HG03103 (cell line): ENCODE measurements at regions not wholly inside any gene's neighbourhood (a gene's known extent, or its start where the extent isn't known, plus 50 kb on each side); places are given as distances from the start of the nearest gene placed in this dataset.

ENCODE experiments used
- ATAC-seq: cut with Tn5 transposase; IDR thresholded peaks from one replicate; pipeline ENCODE4 v1.9.1; 2021; ENCODE audit warnings: low read depth; ENCODE audit not compliant: unreplicated experiment

DNA sequence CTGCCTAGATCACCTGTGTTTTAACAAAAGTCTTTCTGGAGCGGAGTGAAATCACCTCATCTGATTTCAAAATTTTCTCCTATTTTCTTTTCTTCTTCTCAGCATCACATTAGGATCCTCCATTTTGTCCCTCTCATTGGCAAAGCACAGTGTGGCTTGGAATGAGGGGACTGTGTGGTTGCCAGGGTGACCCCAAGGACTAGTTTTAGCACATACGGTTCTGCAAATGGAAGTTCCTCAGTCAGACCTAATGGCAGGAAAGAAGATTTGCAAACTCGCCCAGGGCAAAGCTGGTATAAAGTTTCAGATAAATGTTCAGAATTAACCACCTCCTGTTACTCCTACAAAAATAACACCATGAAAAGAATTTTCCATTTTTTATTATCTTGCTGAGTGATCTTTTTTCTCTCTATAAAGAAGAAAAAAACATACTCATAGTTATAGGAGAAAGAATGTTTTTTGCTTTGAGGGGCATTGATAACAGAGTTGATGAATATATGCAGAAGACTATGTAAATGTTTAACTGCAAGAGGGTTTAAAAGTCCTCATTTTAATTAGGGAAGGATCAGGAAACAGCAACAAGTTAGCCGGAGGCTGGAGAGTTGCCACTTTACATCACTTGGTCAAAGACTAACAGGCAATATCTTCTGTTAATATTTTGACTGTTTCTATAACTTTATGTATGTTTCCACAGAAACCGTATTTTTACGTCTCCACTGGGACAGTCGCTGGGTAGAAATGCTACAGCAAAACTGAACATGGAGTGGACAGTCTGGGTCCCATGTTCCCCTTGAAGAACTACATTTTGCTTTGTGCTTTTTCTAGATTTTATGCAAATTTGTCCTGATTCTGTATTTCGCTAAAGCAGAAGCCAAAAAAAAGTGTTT is 257.8 kb downstream of the NR2F1-AS1 start:
- no peak for ATAC-seq

DNA sequence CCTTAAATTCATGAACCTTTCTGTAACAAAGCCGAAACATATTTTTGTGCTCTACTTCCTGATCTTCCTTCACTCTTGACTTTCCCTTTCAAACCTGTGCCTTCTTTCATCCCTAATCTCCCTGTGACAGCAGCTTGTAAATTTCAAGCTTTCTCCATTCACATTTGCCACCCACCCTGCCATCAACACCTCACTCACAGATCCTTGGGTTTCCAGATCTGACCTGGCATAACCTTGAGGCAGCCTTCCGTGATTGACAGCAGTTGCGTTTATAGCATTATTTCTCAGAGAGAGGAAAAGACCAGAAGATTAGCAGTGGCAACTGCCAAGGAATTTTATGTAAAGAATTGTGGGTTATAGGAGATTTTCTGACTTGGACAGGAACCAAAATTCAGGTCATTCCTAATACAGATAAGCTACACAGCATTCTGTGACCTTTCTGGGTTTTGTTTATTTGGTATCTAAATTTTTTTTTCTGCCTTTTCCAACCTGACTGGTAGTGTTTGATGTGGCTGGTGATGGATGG is 260.0 kb downstream of the NR2F1-AS1 start:
- ATAC-seq: no peak

DNA sequence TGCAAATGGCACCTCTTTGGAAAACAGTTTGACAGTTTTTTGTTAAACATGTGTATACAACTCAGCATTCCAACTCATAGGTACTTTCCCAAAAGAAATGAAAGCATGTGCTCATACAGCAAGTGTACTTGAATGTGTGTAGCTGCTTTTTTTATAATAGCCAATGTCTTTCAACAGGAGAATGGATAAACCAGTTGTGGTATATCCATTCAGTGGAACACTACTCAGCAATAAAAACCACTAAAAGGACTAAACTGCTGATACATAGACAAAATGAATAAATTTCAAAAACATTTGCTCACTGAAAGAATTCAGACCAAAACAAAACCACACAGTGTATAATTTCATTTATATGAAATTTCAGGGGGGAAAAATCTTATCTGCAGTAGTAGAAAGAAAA is 267.3 kb downstream of the NR2F1-AS1 start:
- ATAC-seq: no peak

DNA sequence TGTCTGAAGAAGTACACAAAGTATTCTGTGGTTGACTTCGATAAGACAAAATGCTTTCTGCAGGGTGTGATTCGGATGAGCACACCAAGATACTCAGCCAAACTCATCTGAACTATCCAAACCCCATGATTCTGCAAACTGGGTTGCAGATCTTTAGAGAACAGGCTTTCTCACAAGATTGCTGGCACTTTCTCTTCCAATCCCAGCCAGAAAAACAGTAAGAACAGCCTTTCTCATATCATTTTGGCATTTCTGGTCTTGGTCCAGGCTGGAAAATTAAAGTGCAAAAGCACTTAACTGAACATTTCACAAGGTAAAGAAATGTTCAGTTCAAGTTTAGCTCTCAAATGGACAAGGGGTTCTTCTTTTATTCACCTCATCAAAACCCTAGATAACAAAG is 269.1 kb downstream of the NR2F1-AS1 start:
- no peak for ATAC-seq

DNA sequence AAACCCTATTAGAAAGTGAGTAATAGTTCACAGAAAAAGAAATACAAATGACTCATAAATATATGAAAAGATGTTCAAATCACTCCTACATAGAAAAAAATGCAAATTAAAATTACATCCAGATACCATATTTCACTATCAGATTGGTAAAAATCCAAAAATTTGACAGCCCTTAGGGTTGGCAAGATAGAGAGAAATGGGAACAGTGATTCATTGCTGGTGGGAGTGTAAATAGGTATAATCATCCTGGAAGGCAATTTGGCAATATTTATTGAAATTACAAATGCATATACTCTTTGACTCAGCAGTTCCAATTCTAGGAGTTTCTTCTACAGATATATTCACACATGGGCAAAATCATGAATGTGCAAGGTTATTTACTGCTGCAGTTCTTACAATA is 273.5 kb downstream of the NR2F1-AS1 start:
- ATAC-seq: no peak

DNA sequence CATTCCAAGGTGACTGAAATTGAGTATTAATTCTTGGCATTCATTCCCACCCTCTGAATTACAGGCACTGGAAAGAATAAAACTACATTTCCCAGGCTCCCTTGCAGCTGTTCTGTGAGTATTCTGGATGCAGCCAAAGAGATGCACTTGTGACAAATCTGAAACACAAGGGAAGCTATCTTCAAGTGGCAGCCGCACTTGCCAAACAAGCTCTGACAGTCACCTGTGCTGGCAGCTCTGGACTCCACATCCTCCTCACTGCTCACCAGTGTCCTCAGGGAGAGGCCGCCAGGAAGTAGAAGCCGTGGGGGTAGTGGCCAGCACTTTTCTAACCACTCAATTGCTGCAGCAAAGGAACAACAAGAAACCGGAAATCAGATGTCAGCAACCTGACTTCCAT is 275.0 kb downstream of the NR2F1-AS1 start:
- no peak for ATAC-seq

DNA sequence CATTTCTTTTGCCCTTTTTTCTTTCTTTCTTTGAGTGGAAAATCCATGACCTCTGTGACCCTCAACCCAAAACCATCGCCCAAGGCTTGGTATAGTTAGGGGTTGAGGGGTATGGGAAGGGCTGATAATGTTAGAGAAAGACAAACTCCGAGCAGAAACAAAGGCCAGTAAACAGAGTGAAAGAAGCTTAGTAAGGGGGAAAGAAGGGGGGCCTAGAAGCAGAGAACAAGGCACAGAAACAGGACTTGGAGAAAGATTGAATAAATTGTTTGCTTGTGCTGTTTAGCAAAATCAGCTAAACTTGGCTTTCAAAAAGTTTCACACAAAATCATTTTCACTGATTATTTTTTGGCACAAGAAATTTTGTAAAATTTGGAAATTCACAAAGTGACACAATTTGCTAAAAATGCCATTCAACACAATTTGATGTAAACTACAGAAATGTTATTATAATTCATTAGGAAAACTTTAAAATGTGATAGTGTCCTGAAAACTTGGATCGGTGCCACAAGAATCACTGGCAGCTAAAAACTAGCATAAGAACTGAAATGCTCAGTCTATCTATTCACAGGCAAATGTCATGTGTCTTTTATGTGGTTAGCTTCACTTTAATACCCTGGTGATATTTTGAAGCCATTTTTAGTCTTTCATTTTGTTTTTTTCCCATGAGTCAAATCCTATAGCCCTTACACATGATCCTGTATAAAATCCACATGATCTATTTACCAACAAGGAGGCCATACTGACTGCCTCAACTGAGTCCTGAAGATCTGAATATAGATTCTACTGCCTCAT is 276.4 kb downstream of the NR2F1-AS1 start:
- ATAC-seq: no peak

DNA sequence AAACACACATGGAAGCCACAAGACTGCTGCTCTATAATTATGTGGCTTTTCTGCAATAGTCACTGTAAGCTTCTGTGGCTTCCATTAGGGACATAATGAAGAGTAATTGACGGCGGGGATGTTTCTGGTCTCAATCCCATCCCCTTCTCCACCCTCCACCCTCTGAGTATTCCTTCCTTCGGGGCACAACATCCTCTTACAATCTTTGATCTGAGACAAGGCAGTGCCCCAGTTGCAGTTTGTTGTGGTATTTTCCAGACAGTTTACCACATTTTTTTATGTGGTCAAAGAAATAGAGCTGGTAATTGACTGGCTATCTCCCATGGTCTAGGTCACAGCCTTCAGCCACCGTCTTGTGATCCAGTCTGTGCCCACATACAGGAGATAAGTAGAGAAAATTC is 277.7 kb downstream of the NR2F1-AS1 start:
- ATAC-seq: no peak

DNA sequence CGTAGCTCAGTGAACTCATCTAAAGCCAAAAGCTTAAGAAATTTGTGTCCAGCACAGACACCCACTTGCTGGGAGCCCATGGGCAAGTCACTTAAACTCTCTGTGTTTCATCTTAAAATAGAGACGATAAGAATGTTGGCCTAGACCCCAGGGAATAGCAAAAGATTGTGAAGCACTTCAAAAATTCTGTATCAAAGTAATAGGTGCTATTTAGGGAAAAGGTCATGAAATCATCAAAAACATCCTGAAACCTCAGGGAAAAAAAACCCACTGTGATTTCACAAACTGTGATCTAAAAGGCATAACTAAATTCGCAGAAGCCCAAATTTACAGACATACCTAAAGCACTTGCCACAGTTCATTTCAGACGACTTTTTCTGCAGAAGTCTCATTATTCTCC is 278.3 kb downstream of the NR2F1-AS1 start:
- no peak for ATAC-seq

DNA sequence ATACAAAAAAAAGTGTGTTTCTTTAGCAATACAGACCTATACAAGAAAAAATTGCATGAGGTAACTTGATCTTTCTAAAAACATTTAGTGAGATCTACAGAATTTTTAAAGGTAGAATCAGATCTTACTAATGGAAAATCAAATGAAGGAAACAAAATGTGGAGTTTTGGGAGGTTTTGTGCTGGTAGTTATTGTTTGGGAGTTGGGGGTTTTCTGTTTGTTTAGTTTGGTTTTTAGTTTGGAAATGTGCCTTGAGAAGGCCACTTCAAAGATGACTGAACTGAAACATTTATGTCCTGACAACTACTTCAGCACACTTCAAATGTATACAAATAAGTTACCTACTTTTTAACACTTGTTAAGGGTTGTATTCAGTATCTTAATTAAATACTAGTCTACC is 280.1 kb downstream of the NR2F1-AS1 start:
- no peak for ATAC-seq

DNA sequence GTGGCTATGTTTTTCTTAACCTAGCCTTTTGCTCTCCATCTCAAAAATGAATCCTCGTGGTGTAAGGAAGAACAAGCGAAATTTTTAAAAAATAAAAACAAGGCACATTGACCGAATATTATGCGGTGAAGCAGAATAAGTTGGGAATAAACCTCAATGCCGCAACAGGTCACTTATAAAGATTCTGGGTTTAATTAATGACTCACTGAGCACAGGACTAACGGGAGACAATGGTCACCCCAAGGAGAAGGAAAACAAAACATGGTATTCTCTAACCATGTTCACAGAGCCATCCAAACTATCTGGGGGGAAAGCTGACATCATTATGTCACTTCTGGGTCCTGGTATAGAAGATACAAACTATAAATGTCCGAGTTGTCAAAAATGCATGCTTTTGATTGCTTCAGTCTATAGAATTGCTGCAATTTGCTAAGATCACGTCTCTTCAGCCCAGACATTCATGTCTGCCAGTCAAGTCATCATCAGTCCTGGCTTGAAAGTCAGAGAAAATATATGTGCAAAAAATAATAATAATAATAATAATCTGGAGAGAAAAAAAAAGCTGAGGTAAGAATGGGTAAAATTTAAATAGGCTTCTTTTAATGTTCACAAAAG is 280.6 kb downstream of the NR2F1-AS1 start:
- no peak for ATAC-seq

DNA sequence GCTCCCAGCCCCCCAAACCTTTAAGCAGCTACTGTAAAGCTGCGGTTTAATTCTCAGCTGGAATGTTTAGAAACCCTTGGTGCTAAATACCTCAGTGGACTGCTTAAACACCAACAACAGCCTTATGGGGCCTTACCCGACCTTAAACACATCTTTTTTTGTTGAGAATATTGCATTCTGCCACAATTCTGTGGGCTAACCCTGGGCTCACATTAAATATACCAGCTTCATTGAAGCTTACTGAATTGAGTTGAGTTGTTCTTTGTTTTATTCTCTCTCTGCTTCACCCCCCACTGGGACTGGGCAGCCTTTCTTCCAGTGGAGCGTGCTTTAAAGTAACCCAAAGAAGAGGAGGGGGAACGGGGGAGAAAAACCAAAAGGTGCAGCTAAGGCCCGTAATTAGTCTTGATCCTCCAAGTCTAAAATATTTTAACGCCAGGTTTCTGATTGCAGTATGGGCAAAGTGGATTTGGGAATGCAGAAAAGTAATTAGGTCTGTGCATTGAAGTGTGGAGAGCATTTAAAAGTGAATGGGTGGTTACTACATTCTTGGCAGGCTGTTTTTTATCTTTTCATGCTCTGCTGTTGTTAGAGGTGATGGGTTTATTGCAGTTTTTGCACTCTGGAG is 281.2 kb downstream of the NR2F1-AS1 start:
- ATAC-seq: no peak

DNA sequence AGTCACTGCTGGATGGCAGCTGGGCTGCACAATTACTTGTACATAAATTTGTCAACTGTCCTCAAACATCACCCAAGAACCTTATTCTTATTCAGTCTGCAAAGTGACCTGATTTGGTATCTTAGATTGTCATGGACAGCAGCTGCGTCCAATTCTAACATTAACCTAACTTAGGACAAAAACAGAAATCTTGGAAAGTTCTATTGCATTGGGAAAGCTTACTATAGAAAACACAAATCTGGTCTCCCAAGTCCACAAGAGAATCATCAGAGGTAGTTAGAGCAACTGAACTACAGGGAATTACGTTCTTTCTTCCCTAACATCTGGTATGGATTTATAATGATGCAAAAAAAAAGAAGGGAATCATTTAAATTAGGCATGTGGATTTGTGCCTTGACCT is 283.9 kb downstream of the NR2F1-AS1 start:
- no peak for ATAC-seq

DNA sequence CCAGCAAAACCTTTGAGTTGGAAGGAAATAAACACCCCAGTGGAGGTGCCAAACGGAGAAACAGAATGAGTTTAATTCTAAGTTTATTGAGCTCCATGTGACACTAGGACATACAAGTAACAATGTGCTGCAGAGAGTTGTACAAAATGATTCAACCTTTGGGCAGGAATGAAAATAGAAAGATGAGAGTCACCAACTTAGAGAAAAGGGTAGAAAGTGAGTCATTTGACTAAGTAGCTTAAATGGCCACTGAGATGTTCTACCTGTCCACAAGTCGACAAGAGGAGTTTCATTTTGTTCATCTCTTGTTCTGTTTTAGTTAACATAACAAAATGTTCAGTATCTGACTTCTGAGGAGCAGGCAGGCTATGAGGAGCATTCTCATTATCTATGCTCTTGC is 284.7 kb downstream of the NR2F1-AS1 start:
- no peak for ATAC-seq

DNA sequence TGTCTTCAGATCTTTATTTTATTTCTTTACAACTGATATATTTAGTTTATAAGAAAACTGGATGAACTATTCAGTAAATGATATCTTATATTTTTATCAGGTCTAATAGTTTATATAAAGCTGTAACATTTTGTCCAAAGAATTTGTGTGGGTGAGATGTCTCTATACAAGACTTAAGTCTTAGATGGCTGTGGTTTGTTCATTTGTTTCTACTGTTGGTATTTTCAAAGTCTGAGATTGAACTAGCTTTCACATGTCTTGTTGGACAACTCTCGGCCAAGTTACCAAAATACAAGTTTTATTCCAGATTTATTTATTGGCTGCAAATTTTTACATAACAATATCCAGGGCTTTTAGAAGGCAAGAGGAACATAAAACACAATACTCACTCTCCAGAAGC is 286.0 kb downstream of the NR2F1-AS1 start:
- no peak for ATAC-seq

DNA sequence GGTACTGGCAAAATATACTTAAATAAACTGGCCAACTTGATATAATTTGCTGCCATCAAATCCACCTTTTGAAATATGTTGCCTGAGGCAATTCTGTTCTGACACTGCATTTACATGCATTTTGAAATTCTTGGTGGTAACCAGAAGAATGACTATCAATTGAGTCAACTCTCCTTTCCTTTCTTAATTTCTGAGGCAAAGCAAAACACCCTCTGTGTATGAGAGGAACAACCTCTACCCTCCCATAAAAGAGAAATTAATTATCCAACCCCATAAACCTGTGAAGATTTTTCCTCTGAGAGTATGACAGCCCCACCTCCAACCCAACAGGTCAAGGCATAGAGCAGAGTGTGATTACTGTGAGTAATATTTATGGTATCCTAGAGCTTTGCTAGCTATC is 286.8 kb downstream of the NR2F1-AS1 start:
- no peak for ATAC-seq

DNA sequence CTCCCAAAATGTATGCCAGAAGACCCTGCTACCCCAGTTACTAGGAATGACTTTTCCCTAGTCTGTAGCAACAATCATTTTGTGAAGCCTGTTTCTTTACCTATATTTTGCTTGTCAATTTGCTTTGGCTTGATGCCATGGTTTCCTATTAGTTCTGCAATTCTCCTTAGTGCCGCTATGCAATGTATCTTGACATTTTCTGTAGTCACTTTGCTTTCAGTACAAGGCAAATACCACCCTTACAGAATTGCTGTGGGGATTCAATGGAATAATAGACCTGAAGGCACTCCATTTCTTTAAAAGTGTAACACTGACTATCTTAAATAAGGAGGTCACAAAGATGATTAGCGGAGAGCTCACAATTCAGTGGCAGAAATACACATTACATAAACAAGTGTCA is 291.1 kb downstream of the NR2F1-AS1 start:
- no peak for ATAC-seq

DNA sequence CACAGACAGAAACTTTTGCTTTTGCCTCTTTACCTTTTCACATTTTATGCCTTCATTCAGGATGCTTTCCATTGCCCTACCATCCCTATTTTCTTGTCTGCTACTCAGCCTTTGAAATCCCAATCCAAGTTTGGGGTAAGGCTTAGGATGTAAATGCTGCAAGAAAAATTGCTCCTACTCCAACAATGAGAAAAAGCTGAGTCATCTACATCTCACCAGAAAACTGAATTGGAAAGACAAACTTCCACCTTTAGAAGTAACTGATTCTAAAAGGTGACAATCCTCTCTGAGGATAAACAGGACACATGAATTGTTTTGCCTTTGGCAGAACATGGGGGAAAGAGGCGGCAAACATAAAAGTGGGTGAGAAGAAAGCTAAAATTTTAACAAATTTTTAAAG is 295.6 kb downstream of the NR2F1-AS1 start:
- no peak for ATAC-seq

DNA sequence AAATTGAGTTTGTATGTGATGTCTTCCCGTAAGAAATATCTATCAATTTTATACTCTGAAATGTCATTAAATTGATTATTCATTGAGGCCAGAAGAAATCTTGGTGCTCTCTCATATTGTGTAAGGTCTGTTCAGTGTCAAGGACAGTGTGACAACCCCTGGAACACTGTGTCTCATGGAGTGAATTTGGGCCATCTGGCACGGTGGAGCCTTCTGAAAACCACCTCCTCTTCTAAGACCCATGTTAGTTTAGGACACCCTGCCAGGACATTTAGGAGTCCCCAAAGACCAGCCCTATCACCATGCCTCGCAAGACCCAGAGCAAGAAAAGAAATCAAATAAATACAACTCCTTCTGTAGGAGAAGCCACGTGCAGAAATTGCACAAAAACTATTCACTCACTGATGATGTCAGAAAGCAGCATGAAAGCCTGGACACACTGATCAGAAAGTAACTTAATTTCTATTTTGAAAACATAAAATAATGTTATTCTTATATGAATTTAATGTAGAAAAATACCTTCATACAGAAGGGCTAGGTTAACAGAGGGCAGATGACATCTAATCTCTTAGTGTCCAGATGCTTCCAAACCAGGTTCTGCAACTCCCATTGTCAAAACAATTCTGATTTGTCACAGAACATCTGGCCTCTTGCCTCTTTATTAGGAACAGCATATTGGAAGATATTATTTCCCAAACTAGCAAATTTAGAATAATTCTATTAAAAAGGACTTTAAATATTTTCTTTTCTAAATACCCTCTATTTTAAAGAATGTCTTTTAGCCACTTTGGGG is 298.8 kb downstream of the NR2F1-AS1 start:
- ATAC-seq: no peak

DNA sequence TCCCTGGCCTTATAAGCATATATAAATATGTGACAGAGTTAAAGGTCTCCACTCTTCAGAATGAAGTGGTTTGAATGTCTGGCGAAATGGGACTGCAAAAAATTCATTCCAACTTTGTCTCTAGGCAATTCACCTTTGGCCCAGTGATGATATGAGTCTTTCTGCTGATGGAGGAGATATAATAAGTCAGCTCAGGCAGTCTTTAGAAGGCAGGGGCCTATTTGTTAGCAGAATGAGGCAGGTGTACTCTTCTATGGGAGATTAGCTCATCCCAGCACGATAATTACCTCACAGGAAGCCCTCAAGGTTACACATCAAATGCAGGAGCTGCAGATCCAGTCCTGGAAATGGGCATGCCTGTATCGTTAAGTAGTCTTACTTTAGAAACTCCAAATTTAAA is 300.5 kb downstream of the NR2F1-AS1 start:
- ATAC-seq: no peak
